Tongue (tissue), 1 donor: ENCODE measurements at regions not wholly inside any gene's neighbourhood (a gene's known extent, or its start where the extent isn't known, plus 50 kb on each side); places are given as distances from the start of the nearest gene placed in this dataset.
A peak's percentile ranks its signal among the peaks of the same experiment; 100 is the strongest.
"Not testable (repeated sequence)": the region's sequence is repeated elsewhere in the genome, so short reads cannot be mapped to it uniquely, and the experiment has no call there.

Source experiments
- DNase-seq: peaks from one replicate; pipeline ENCODE4 v3.0.0-alpha.2; 2015

GRCh38 chr10:3980144-3980543, 195.1 kb upstream of the KLF6 start:
- no peak for DNase-seq

- no peak for DNase-seq
These were observed 193.8 kb upstream of the KLF6 start for GRCh38 chr10:3978761-3979160.

GRCh38 chr10:3978174-3978573, 193.2 kb upstream of the KLF6 start:
- no peak for DNase-seq

- no peak for DNase-seq
These were observed 192.8 kb upstream of the KLF6 start for GRCh38 chr10:3977761-3978160.

- no peak for DNase-seq
These were observed 191.7 kb upstream of the KLF6 start for GRCh38 chr10:3976718-3977117.

- DNase-seq = no peak
These were observed 191.2 kb upstream of the KLF6 start for GRCh38 chr10:3976171-3976570.

GRCh38 chr10:3975016-3975415, 190.0 kb upstream of the KLF6 start:
- DNase-seq = no peak

- DNase-seq = no peak
These were observed 187.7 kb upstream of the KLF6 start for GRCh38 chr10:3972460-3973301.

GRCh38 chr10:3971713-3972112, 186.7 kb upstream of the KLF6 start:
- DNase-seq = no peak

GRCh38 chr10:3969876-3970666, 185.1 kb upstream of the KLF6 start:
- DNase-seq = no peak

- DNase-seq = no peak
These were observed 183.7 kb upstream of the KLF6 start for GRCh38 chr10:3968727-3969126.

GRCh38 chr10:3964516-3964915, 179.5 kb upstream of the KLF6 start:
- DNase-seq = no peak

- no peak for DNase-seq
These were observed 178.2 kb upstream of the KLF6 start for GRCh38 chr10:3963191-3963673.

GRCh38 chr10:3961082-3961481, 176.1 kb upstream of the KLF6 start:
- DNase-seq = no peak

GRCh38 chr10:3960496-3960895, 175.5 kb upstream of the KLF6 start:
- no peak for DNase-seq

- no peak for DNase-seq
These were observed 174.6 kb upstream of the KLF6 start for GRCh38 chr10:3959370-3960325.

GRCh38 chr10:3958472-3958996, 173.5 kb upstream of the KLF6 start:
- no peak for DNase-seq

- DNase-seq = no peak
These were observed 171.1 kb upstream of the KLF6 start for GRCh38 chr10:3955955-3956617.

- peak; percentile 59 for DNase-seq
These were observed 170.5 kb upstream of the KLF6 start for GRCh38 chr10:3955493-3955892.

- DNase-seq = no peak
These were observed 169.6 kb upstream of the KLF6 start for GRCh38 chr10:3954615-3955014.

- not testable (repeated sequence) for DNase-seq
These were observed 169.0 kb upstream of the KLF6 start for GRCh38 chr10:3954007-3954406.
